Liver (tissue), 8 donors: ENCODE measurements at regions not wholly inside any gene's neighbourhood (a gene's known extent, or its start where the extent isn't known, plus 50 kb on each side); places are given as distances from the start of the nearest gene placed in this dataset.

Experiments used
- DNase-seq: peaks from one replicate; pipeline ENCODE4 v3.0.0-alpha.2; 2017; ENCODE audit warnings: low spot score
- H3K27ac ChIP-seq, 2 donors: one replicate each; pipeline ENCODE4 v1.7.0; 2013; ENCODE audit warnings: inconsistent platforms in 2 of 2, low read length in 2 of 2, control low read depth in 1 of 2, low read depth in 1 of 2, mild to moderate bottlenecking in 1 of 2
- H3K27me3 ChIP-seq, 4 donors: one replicate each; pipeline versions ENCODE4 v1.6.1 to v1.7.0; 2013; ENCODE audit warnings: low read length in 3 of 4, inconsistent platforms in 1 of 4, mild to moderate bottlenecking in 1 of 4, moderate library complexity in 1 of 4; ENCODE audit not compliant: control insufficient read depth in 4 of 4, insufficient read depth in 4 of 4
- H3K36me3 ChIP-seq, 4 donors: one replicate each; pipeline versions ENCODE4 v1.6.1 to v1.7.0; 2013; ENCODE audit warnings: low read length in 3 of 4, mild to moderate bottlenecking in 3 of 4, low read depth in 1 of 4, moderate library complexity in 1 of 4; ENCODE audit not compliant: control insufficient read depth in 4 of 4, insufficient read depth in 3 of 4
- H3K4me1 ChIP-seq, 4 donors: one replicate each; pipeline versions ENCODE4 v1.6.1 to v1.7.0; 2013; ENCODE audit warnings: low read length in 3 of 4, mild to moderate bottlenecking in 3 of 4, moderate library complexity in 1 of 4; ENCODE audit not compliant: control insufficient read depth in 4 of 4, insufficient read depth in 4 of 4
- H3K4me3 ChIP-seq, 3 donors: one replicate each; pipeline versions ENCODE4 v1.6.1 to v1.7.0; 2013; ENCODE audit warnings: low read length in 3 of 3, control low read depth in 1 of 3, low read depth in 1 of 3, mild to moderate bottlenecking in 1 of 3
- H3K9ac ChIP-seq, 2 donors: one replicate each; pipeline ENCODE4 v1.7.0; 2013; ENCODE audit warnings: low read length in 2 of 2, mild to moderate bottlenecking in 2 of 2, moderate library complexity in 2 of 2, control low read depth in 1 of 2, low read depth in 1 of 2
- H3K9me3 ChIP-seq, 4 donors: one replicate each; pipeline versions ENCODE4 v1.6.1 to v1.7.0; 2013; ENCODE audit warnings: low read length in 3 of 4; ENCODE audit not compliant: control insufficient read depth in 4 of 4
- ATF3 ChIP-seq: IDR thresholded peaks from 2 replicates; pipeline ENCODE4 v1.6.1; 2016; ENCODE audit warnings: antibody characterized with exemption
- CTCF ChIP-seq: fragments of 150-350 bp; IDR thresholded peaks from 2 replicates; pipeline ENCODE4 v1.5.1; 2017; ENCODE audit warnings: improper control_type of control experiment, low read depth, low read length; ENCODE audit not compliant: missing input control
- EGR1 ChIP-seq, 2 donors: IDR thresholded peaks; 2 replicates each; pipeline ENCODE4 v1.6.1; 2016 to 2018; ENCODE audit warnings: antibody characterized with exemption in 2 of 2, low read depth in 2 of 2
- FOXA1 ChIP-seq: IDR thresholded peaks from 2 replicates; pipeline ENCODE4 v1.6.1; 2016; ENCODE audit warnings: antibody characterized with exemption
- GABPA ChIP-seq, 2 donors: IDR thresholded peaks in 1 of 2; conservative IDR thresholded peaks in 1 of 2; 2 replicates each; pipeline ENCODE4 v1.6.1; 2016; ENCODE audit warnings: antibody characterized with exemption in 2 of 2, mild to moderate bottlenecking in 1 of 2, moderate library complexity in 1 of 2
- HNF4A ChIP-seq, 2 donors: conservative IDR thresholded peaks; 2 replicates each; pipeline ENCODE4 v1.6.1; 2016; ENCODE audit warnings: antibody characterized with exemption in 2 of 2, mild to moderate bottlenecking in 2 of 2
- HNF4G ChIP-seq: IDR thresholded peaks from 2 replicates; pipeline ENCODE4 v1.6.1; 2016; ENCODE audit warnings: antibody characterized with exemption
- JUND ChIP-seq, 2 donors: IDR thresholded peaks; 2 replicates each; pipeline ENCODE4 v1.6.1; 2016; ENCODE audit warnings: antibody characterized with exemption in 2 of 2
- MAX ChIP-seq: IDR thresholded peaks from 2 replicates; pipeline ENCODE4 v1.6.1; 2016; ENCODE audit warnings: antibody characterized with exemption
- NR2F2 ChIP-seq: IDR thresholded peaks from 2 replicates; pipeline ENCODE4 v1.6.1; 2016; ENCODE audit warnings: antibody characterized with exemption
- RAD21 ChIP-seq, 2 donors: IDR thresholded peaks; 2 replicates each; pipeline ENCODE4 v1.6.1; 2016; ENCODE audit warnings: antibody characterized with exemption in 2 of 2, mild to moderate bottlenecking in 2 of 2
- REST ChIP-seq: IDR thresholded peaks from 2 replicates; pipeline ENCODE4 v1.6.1; 2016; ENCODE audit warnings: antibody characterized with exemption, mild to moderate bottlenecking
- RXRA ChIP-seq, 2 donors: IDR thresholded peaks; 2 replicates each; pipeline ENCODE4 v1.6.1; 2017 to 2018; ENCODE audit warnings: antibody characterized with exemption in 2 of 2, mild to moderate bottlenecking in 1 of 2
- SP1 ChIP-seq: IDR thresholded peaks from 2 replicates; pipeline ENCODE4 v1.6.1; 2018; ENCODE audit warnings: antibody characterized with exemption, mild to moderate bottlenecking
- TAF1 ChIP-seq: conservative IDR thresholded peaks from 2 replicates; pipeline ENCODE4 v1.6.1; 2016; ENCODE audit warnings: antibody characterized with exemption, mild to moderate bottlenecking
- YY1 ChIP-seq: IDR thresholded peaks from 2 replicates; pipeline ENCODE4 v1.6.1; 2016; ENCODE audit warnings: antibody characterized with exemption, mild to moderate bottlenecking
- ZBTB33 ChIP-seq: IDR thresholded peaks from 2 replicates; pipeline ENCODE4 v1.6.1; 2016; ENCODE audit warnings: antibody characterized with exemption
- WGBS: extraction: QIAGEN DNeasy Blood & Tissue Kit; methylation state at CpG from one replicate; pipeline ENCODE4 v1.1.7; 2013; 5-methylcytosine and 5-hydroxymethylcytosine counted together
- donor health status: healthy.
- donor health status: healthy.
- donor health status: healthy.
- donor health status: healthy.
- donor health status: healthy.

GRCh38 chr13:103299079-103299478 lies 232.9 kb upstream of the SLC10A2 start:
- Histone ChIP-seq H3K27me3 (no peaks in the 10 kb centered on the region), H3K4me3 (no peak overlapping the region), H3K4me1 (no peaks in the 10 kb centered on the region), H3K9ac (no peak overlapping the region), H3K36me3 (no peaks in the 10 kb centered on the region), H3K9me3 (peaks cover 0 to 7% (median 5%) of the 10 kb centered on the region in 4 donors), H3K27ac (no peak overlapping the region)
- WGBS: 51% methylated on average over 3 of the region's 3 CpGs
- no peak for DNase-seq
- TF ChIP-seq RXRA (IDR thresholded peaks at IDR 0.05): no peak
- TF ChIP-seq HNF4G: no peak
- TF ChIP-seq YY1: no peak
- TF ChIP-seq SP1: no peak
- no peak for TF ChIP-seq NR2F2
- no peak for TF ChIP-seq EGR1 (IDR thresholded peaks at IDR 0.05; ENCODE audit: low read depth in 2 of 2)
- no peak for TF ChIP-seq MAX
- no peak for TF ChIP-seq CTCF
- TF ChIP-seq FOXA1: no peak
- TF ChIP-seq RAD21 (IDR thresholded peaks at IDR 0.05): no peak
- TF ChIP-seq JUND (IDR thresholded peaks at IDR 0.05): no peak
- TF ChIP-seq TAF1: no peak
- no peak for TF ChIP-seq GABPA (IDR thresholded peaks at IDR 0.05 in 1 of 2, conservative IDR thresholded peaks at IDR 0.05 in 1 of 2)
- no peak for TF ChIP-seq ZBTB33
- TF ChIP-seq REST: no peak
- TF ChIP-seq HNF4A (conservative IDR thresholded peaks at IDR 0.05): no peak
- no peak for TF ChIP-seq ATF3

- TF ChIP-seq HNF4G (no peak), REST (no peak), JUND (IDR thresholded peaks at IDR 0.05) (no peak), SP1 (no peak), EGR1 (IDR thresholded peaks at IDR 0.05; ENCODE audit: low read depth in 2 of 2) (no peak), ATF3 (no peak), NR2F2 (no peak), RXRA (IDR thresholded peaks at IDR 0.05) (no peak), MAX (no peak), RAD21 (IDR thresholded peaks at IDR 0.05) (no peak), HNF4A (conservative IDR thresholded peaks at IDR 0.05) (no peak)
- H3K36me3 ChIP-seq: no peaks in the 10 kb centered on the region
- H3K27ac ChIP-seq: no peak overlapping the region
- WGBS: 76% methylated on average over 2 of the region's 2 CpGs
- no peak overlapping the region for H3K4me3 ChIP-seq
- no peaks in the 10 kb centered on the region for H3K4me1 ChIP-seq
- H3K27me3 ChIP-seq: no peaks in the 10 kb centered on the region
- H3K9ac ChIP-seq: no peak overlapping the region
- H3K9me3 ChIP-seq: peaks cover 0 to 7% (median 5%) of the 10 kb centered on the region in 4 donors
- no peak for DNase-seq
Observed at GRCh38 chr13:103297083-103297482, 230.9 kb upstream of the SLC10A2 start.
